ENCODE measurements at regions not wholly inside any gene's neighbourhood (a gene's known extent, or its start where the extent isn't known, plus 50 kb on each side); places are given as distances from the start of the nearest gene placed in this dataset.

DNA sequence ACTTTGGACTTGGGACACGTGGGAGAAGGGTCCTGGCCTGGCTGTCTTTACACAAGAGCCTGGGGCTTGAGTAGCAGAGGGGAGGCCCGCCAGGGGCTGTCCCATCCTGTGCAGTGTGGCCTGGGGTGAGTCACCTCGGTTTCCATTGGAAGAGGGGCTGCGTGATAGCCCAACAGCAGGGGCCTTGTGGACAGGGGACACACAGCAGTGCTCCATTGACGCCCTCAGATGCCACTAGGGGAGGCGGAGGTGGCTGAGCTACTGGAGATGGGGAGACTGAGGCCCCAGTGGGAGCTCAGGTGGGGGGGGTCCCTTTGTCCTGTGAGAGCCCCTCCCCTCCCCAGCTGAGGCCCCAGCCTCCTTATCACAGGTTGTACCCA, 50.0 kb upstream of the RNU6ATAC start:
- H3K36me3 ChIP-seq (ENCODE audit: control insufficient read depth in 2 of 3, insufficient read depth in 3 of 3, low read length in 3 of 3), result no peaks in the 10 kb centered on the region
- no peaks in the 10 kb centered on the region for H3K27me3 ChIP-seq (ENCODE audit: control insufficient read depth, insufficient read depth, low read length)
- TF ChIP-seq, protein P1, sequence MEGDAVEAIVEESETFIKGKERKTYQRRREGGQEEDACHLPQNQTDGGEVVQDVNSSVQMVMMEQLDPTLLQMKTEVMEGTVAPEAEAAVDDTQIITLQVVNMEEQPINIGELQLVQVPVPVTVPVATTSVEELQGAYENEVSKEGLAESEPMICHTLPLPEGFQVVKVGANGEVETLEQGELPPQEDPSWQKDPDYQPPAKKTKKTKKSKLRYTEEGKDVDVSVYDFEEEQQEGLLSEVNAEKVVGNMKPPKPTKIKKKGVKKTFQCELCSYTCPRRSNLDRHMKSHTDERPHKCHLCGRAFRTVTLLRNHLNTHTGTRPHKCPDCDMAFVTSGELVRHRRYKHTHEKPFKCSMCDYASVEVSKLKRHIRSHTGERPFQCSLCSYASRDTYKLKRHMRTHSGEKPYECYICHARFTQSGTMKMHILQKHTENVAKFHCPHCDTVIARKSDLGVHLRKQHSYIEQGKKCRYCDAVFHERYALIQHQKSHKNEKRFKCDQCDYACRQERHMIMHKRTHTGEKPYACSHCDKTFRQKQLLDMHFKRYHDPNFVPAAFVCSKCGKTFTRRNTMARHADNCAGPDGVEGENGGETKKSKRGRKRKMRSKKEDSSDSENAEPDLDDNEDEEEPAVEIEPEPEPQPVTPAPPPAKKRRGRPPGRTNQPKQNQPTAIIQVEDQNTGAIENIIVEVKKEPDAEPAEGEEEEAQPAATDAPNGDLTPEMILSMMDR (IDR thresholded peaks at IDR 0.05; ENCODE audit: borderline replicate concordance, extremely low read depth, insufficient read depth), result no peak
- H3K4me1 ChIP-seq (ENCODE audit: control insufficient read depth in 2 of 3, insufficient read depth in 2 of 3, low read depth in 1 of 3, low read length in 3 of 3), result peaks cover 0 to 18% (median 0%) of the 10 kb centered on the region in 3 donors
- peak in 2 of 5 donors; percentile 57 to 66 for DNase-seq
- H3K9me3 ChIP-seq (ENCODE audit: control insufficient read depth in 2 of 3, insufficient read depth in 1 of 3, low read length in 3 of 3), result peaks cover 0 to 7% (median 0%) of the 10 kb centered on the region in 3 donors
- FAIRE-seq, result no peak
- H3K27ac ChIP-seq (ENCODE audit: low read depth in 2 of 2, low read length in 2 of 2), result peak overlapping the region in 1 of 2 donors; percentile 51
- H3K4me3 ChIP-seq (ENCODE audit: low read length in 3 of 3), result no peak overlapping the region
- intact Hi-C loops (cut with DNase I), result no loop called here
- no peak overlapping the region for H3K9ac ChIP-seq (ENCODE audit: low read length in 3 of 3)

DNA sequence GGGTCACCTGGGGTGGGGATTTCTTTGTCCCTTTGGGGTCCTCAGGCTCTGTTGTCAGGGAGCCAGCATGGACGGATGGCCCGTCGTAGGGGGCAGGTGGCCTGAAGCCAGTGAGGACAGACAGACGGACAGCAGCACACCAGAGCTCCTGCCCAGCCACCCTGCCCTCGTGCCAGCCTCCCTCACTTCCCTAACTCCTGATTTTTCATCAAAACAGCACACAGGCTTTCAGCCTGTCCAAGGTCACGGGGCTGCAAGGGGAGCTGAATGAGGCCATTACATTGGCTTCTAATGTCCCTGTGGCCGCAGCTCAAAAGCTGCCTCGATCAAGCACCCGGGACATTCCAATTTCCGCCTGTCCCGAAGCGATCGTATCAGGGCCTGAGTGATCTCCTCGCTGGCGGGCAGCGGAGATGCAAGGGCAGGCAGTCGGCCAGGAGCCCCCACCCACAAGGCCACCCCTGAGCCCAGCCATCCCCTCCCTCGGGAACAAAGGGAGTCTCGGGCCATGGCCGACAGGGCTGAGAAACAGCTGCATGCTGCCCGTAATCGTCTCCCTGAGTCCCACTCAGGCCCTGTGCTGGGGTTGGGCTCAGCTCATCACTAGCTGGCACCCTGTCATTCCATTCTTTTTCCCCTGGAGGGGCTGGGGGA, 50.5 kb upstream of the RNU6ATAC start:
- no peak for FAIRE-seq
- DNase-seq, result peak in 3 of 5 donors; percentile 62 to 81 (median 62)
- H3K9ac ChIP-seq (ENCODE audit: low read length in 3 of 3), result no peak overlapping the region
- peak overlapping the region; percentile 51 to 72 for H3K27ac ChIP-seq (ENCODE audit: low read depth in 2 of 2, low read length in 2 of 2)
- H3K4me3 ChIP-seq (ENCODE audit: low read length in 3 of 3), result no peak overlapping the region
- intact Hi-C loops (cut with DNase I), result no loop called here
- peaks cover 0 to 7% (median 0%) of the 10 kb centered on the region in 3 donors for H3K9me3 ChIP-seq (ENCODE audit: control insufficient read depth in 2 of 3, insufficient read depth in 1 of 3, low read length in 3 of 3)
- TF ChIP-seq, protein P1 (IDR thresholded peaks at IDR 0.05; ENCODE audit: borderline replicate concordance, extremely low read depth, insufficient read depth), result no peak
- no peaks in the 10 kb centered on the region for H3K27me3 ChIP-seq (ENCODE audit: control insufficient read depth, insufficient read depth, low read length)
- H3K4me1 ChIP-seq (ENCODE audit: control insufficient read depth in 2 of 3, insufficient read depth in 2 of 3, low read depth in 1 of 3, low read length in 3 of 3), result peaks cover 0 to 18% (median 0%) of the 10 kb centered on the region in 3 donors
- H3K36me3 ChIP-seq (ENCODE audit: control insufficient read depth in 2 of 3, insufficient read depth in 3 of 3, low read length in 3 of 3), result no peaks in the 10 kb centered on the region

- intact Hi-C loops (cut with DNase I), result no loop called here
- H3K27ac ChIP-seq (ENCODE audit: low read depth in 2 of 2, low read length in 2 of 2), result peak overlapping the region; percentile 51 to 72
- no peak for FAIRE-seq
These were observed 51.0 kb upstream of the RNU6ATAC start for GRCh38 chr9:134215420-134215698.

More at GRCh38 chr9:134215420-134215698, 51.0 kb upstream of the RNU6ATAC start:
- no peaks in the 10 kb centered on the region for H3K27me3 ChIP-seq (ENCODE audit: control insufficient read depth, insufficient read depth, low read length)
- peak in 1 of 5 donors; percentile 55 for DNase-seq
- TF ChIP-seq, protein P1 (IDR thresholded peaks at IDR 0.05; ENCODE audit: borderline replicate concordance, extremely low read depth, insufficient read depth), result no peak
- no peaks in the 10 kb centered on the region for H3K36me3 ChIP-seq (ENCODE audit: control insufficient read depth in 2 of 3, insufficient read depth in 3 of 3, low read length in 3 of 3)
- peaks cover 0 to 18% (median 0%) of the 10 kb centered on the region in 3 donors for H3K4me1 ChIP-seq (ENCODE audit: control insufficient read depth in 2 of 3, insufficient read depth in 2 of 3, low read depth in 1 of 3, low read length in 3 of 3)
- H3K4me3 ChIP-seq (ENCODE audit: low read length in 3 of 3), result no peak overlapping the region
- H3K9ac ChIP-seq (ENCODE audit: low read length in 3 of 3), result peak overlapping the region in 1 of 3 donors; percentile 24
- peaks cover 0 to 7% (median 0%) of the 10 kb centered on the region in 3 donors for H3K9me3 ChIP-seq (ENCODE audit: control insufficient read depth in 2 of 3, insufficient read depth in 1 of 3, low read length in 3 of 3)
